ENCODE measurements at regions not wholly inside any gene's neighbourhood (a gene's known extent, or its start where the extent isn't known, plus 50 kb on each side); places are given as distances from the start of the nearest gene placed in this dataset.

DNA sequence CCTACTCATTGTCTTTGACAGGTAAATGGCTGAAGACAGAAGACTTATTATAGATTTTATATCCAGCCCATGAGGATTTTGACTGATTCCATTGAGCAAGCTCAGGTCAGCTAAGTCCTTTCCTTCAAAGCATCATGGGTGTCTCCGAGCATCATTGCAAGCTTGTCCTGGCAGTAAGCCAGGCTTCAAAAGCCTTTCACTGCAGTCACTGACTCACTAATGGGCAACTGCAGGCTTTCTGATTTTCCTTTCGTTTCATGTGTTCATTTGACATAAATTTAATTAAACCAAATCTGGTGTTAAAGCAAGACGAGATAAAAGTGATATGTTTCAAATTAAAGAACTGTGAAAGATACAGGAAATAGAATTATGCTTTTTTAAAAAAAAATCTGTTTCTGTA lies 426.2 kb downstream of the ANXA1 start:
- TF ChIP-seq, protein P1, sequence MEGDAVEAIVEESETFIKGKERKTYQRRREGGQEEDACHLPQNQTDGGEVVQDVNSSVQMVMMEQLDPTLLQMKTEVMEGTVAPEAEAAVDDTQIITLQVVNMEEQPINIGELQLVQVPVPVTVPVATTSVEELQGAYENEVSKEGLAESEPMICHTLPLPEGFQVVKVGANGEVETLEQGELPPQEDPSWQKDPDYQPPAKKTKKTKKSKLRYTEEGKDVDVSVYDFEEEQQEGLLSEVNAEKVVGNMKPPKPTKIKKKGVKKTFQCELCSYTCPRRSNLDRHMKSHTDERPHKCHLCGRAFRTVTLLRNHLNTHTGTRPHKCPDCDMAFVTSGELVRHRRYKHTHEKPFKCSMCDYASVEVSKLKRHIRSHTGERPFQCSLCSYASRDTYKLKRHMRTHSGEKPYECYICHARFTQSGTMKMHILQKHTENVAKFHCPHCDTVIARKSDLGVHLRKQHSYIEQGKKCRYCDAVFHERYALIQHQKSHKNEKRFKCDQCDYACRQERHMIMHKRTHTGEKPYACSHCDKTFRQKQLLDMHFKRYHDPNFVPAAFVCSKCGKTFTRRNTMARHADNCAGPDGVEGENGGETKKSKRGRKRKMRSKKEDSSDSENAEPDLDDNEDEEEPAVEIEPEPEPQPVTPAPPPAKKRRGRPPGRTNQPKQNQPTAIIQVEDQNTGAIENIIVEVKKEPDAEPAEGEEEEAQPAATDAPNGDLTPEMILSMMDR (IDR thresholded peaks at IDR 0.05): no peak
- no peak for TF ChIP-seq POLR2A (IDR thresholded peaks at IDR 0.05)
